ENCODE measurements at regions not wholly inside any gene's neighbourhood (a gene's known extent, or its start where the extent isn't known, plus 50 kb on each side); places are given as distances from the start of the nearest gene placed in this dataset.
"Not testable (repeated sequence)": the region's sequence is repeated elsewhere in the genome, so short reads cannot be mapped to it uniquely, and the experiment has no call there.

GRCh38 chr20:30922129-30922528, 335.3 kb upstream of the DEFB115 start:
- H3K27ac Mint-ChIP-seq (ENCODE audit: unreplicated experiment), result no peak overlapping the region
- H3K9me3 Mint-ChIP-seq (ENCODE audit: unreplicated experiment), result peaks cover 42% of the 10 kb centered on the region
- H3K4me3 Mint-ChIP-seq (ENCODE audit: unreplicated experiment), result no peak overlapping the region
- DNase-seq (ENCODE audit: extremely low spot score, unreplicated experiment), result no peak
- no peak for TF ChIP-seq CTCF (IDR thresholded peaks at IDR 0.05)
- H3K27me3 Mint-ChIP-seq (ENCODE audit: unreplicated experiment), result no peaks in the 10 kb centered on the region
- H3K36me3 Mint-ChIP-seq (ENCODE audit: unreplicated experiment), result no peaks in the 10 kb centered on the region
- no peaks in the 10 kb centered on the region for H3K4me1 Mint-ChIP-seq (ENCODE audit: unreplicated experiment)

- TF ChIP-seq CTCF (IDR thresholded peaks at IDR 0.05), result no peak
- Mint-ChIP-seq H3K27ac (ENCODE audit: unreplicated experiment) (no peak overlapping the region), H3K36me3 (ENCODE audit: unreplicated experiment) (no peaks in the 10 kb centered on the region)
Measured at GRCh38 chr20:30937790-30938189, 319.7 kb upstream of the DEFB115 start.

GRCh38 chr20:30949761-30950160, 307.7 kb upstream of the DEFB115 start:
- H3K9me3 Mint-ChIP-seq (ENCODE audit: unreplicated experiment), result peaks cover 32% of the 10 kb centered on the region
- H3K36me3 Mint-ChIP-seq (ENCODE audit: unreplicated experiment), result no peaks in the 10 kb centered on the region
- H3K27ac Mint-ChIP-seq (ENCODE audit: unreplicated experiment), result no peak overlapping the region
- H3K4me3 Mint-ChIP-seq (ENCODE audit: unreplicated experiment), result no peak overlapping the region
- H3K27me3 Mint-ChIP-seq (ENCODE audit: unreplicated experiment), result no peaks in the 10 kb centered on the region
- H3K4me1 Mint-ChIP-seq (ENCODE audit: unreplicated experiment), result no peaks in the 10 kb centered on the region
- no peak for DNase-seq (ENCODE audit: extremely low spot score, unreplicated experiment)
- no peak for TF ChIP-seq CTCF (IDR thresholded peaks at IDR 0.05)

More at GRCh38 chr20:30937790-30938189, 319.7 kb upstream of the DEFB115 start:
- no peaks in the 10 kb centered on the region for H3K4me1 Mint-ChIP-seq (ENCODE audit: unreplicated experiment)
- no peak for DNase-seq (ENCODE audit: extremely low spot score, unreplicated experiment)
- no peaks in the 10 kb centered on the region for H3K27me3 Mint-ChIP-seq (ENCODE audit: unreplicated experiment)
- no peak overlapping the region for H3K4me3 Mint-ChIP-seq (ENCODE audit: unreplicated experiment)
- peaks cover 41% of the 10 kb centered on the region for H3K9me3 Mint-ChIP-seq (ENCODE audit: unreplicated experiment)

GRCh38 chr20:30951088-30951487, 306.4 kb upstream of the DEFB115 start:
- H3K4me3 Mint-ChIP-seq (ENCODE audit: unreplicated experiment); H3K27ac Mint-ChIP-seq (ENCODE audit: unreplicated experiment); H3K36me3 Mint-ChIP-seq (ENCODE audit: unreplicated experiment); H3K4me1 Mint-ChIP-seq (ENCODE audit: unreplicated experiment); H3K27me3 Mint-ChIP-seq (ENCODE audit: unreplicated experiment); DNase-seq (ENCODE audit: extremely low spot score, unreplicated experiment): not testable (repeated sequence)
- H3K9me3 Mint-ChIP-seq (ENCODE audit: unreplicated experiment), result peaks cover 39% of the 10 kb centered on the region

GRCh38 chr20:30956649-30957048, 300.8 kb upstream of the DEFB115 start:
- H3K27ac Mint-ChIP-seq (ENCODE audit: unreplicated experiment); H3K36me3 Mint-ChIP-seq (ENCODE audit: unreplicated experiment); H3K27me3 Mint-ChIP-seq (ENCODE audit: unreplicated experiment); H3K4me1 Mint-ChIP-seq (ENCODE audit: unreplicated experiment); H3K4me3 Mint-ChIP-seq (ENCODE audit: unreplicated experiment); DNase-seq (ENCODE audit: extremely low spot score, unreplicated experiment): not testable (repeated sequence)
- H3K9me3 Mint-ChIP-seq (ENCODE audit: unreplicated experiment), result peaks cover 46% of the 10 kb centered on the region

- H3K4me1 Mint-ChIP-seq (ENCODE audit: unreplicated experiment); H3K27me3 Mint-ChIP-seq (ENCODE audit: unreplicated experiment); H3K36me3 Mint-ChIP-seq (ENCODE audit: unreplicated experiment); H3K27ac Mint-ChIP-seq (ENCODE audit: unreplicated experiment); DNase-seq (ENCODE audit: extremely low spot score, unreplicated experiment); H3K4me3 Mint-ChIP-seq (ENCODE audit: unreplicated experiment): not testable (repeated sequence)
- H3K9me3 Mint-ChIP-seq (ENCODE audit: unreplicated experiment), result peaks cover 41% of the 10 kb centered on the region
Measured at GRCh38 chr20:30959208-30959607, 298.3 kb upstream of the DEFB115 start.

- no peaks in the 10 kb centered on the region for H3K4me1 Mint-ChIP-seq (ENCODE audit: unreplicated experiment)
- H3K36me3 Mint-ChIP-seq (ENCODE audit: unreplicated experiment), result no peaks in the 10 kb centered on the region
- H3K4me3 Mint-ChIP-seq (ENCODE audit: unreplicated experiment), result no peak overlapping the region
- no peak for DNase-seq (ENCODE audit: extremely low spot score, unreplicated experiment)
- H3K27ac Mint-ChIP-seq (ENCODE audit: unreplicated experiment), result no peak overlapping the region
- H3K27me3 Mint-ChIP-seq (ENCODE audit: unreplicated experiment), result no peaks in the 10 kb centered on the region
- peaks cover 38% of the 10 kb centered on the region for H3K9me3 Mint-ChIP-seq (ENCODE audit: unreplicated experiment)
- TF ChIP-seq CTCF (IDR thresholded peaks at IDR 0.05), result no peak
Measured at GRCh38 chr20:30963591-30963990, 293.9 kb upstream of the DEFB115 start.

- peaks cover 54% of the 10 kb centered on the region for H3K9me3 Mint-ChIP-seq (ENCODE audit: unreplicated experiment)
- H3K27ac Mint-ChIP-seq (ENCODE audit: unreplicated experiment); H3K4me1 Mint-ChIP-seq (ENCODE audit: unreplicated experiment); H3K4me3 Mint-ChIP-seq (ENCODE audit: unreplicated experiment); H3K27me3 Mint-ChIP-seq (ENCODE audit: unreplicated experiment); H3K36me3 Mint-ChIP-seq (ENCODE audit: unreplicated experiment): not testable (repeated sequence)
- DNase-seq (ENCODE audit: extremely low spot score, unreplicated experiment), result peak; percentile 54
Measured at GRCh38 chr20:30975859-30976258, 281.6 kb upstream of the DEFB115 start.
